ENCODE measurements at regions not wholly inside any gene's neighbourhood (a gene's known extent, or its start where the extent isn't known, plus 50 kb on each side); places are given as distances from the start of the nearest gene placed in this dataset.

GRCh38 chr13:50417597-50417996 lies 402.4 kb downstream of the KCNRG start:
- no peak for DNase-seq (ENCODE audit: low read depth)
- in situ Hi-C loops (cut with HindIII; ENCODE audit: low sequenced_read_pairs): no loop called here
- H3K4me3 ChIP-seq (ENCODE audit: low read depth, low read length): no peak overlapping the region
- TF ChIP-seq CTCF (IDR thresholded peaks at IDR 0.05; ENCODE audit: low read depth, low read length, missing control alignments): no peak

GRCh38 chr13:50419331-50419865 lies 404.2 kb downstream of the KCNRG start:
- no peak for TF ChIP-seq CTCF (IDR thresholded peaks at IDR 0.05; ENCODE audit: low read depth, low read length, missing control alignments)
- no peak overlapping the region for H3K4me3 ChIP-seq (ENCODE audit: low read depth, low read length)
- in situ Hi-C loops (cut with HindIII; ENCODE audit: low sequenced_read_pairs): no loop called here
- DNase-seq (ENCODE audit: low read depth): no peak

- DNase-seq (ENCODE audit: low read depth): no peak
- TF ChIP-seq CTCF (IDR thresholded peaks at IDR 0.05; ENCODE audit: low read depth, low read length, missing control alignments): no peak
- H3K4me3 ChIP-seq (ENCODE audit: low read depth, low read length): no peak overlapping the region
- in situ Hi-C loops (cut with HindIII; ENCODE audit: low sequenced_read_pairs): no loop called here
Observed at GRCh38 chr13:50419896-50420295, 404.7 kb downstream of the KCNRG start.

DNA sequence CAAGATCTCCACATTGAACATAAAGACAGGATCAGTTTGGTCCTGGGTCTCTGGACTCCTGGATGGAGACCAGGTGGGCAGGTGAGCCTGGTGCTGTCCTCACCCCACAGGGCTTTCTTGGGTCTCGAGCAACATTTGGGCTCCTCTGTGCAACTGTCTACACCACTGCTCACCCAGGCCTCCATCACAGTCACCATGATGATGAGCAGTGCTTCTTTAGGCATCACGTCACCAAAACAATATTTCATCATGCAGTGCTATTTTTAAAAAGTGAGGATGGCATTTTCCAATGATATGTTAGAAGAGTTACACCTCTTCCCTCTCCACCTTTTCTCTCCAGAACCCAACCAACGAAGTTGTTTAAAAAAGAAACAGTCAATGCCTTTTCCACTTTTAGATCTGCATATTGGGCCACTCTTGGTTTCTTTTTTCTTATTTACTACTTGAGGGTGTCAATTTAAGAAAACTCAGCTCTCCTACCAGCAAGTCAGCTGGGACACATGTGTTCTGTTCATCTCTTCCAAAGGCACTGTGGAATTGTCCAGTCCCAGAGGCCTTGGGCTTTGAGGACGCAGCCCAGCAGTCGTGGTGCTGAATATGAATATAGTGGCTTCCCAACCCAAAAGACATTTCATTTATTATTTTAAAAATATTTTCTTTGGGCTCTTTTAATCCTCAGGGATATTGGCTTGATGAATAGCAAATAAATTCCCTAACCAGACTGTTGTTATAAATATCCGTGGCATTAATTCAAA lies 405.7 kb downstream of the KCNRG start:
- H3K4me3 ChIP-seq (ENCODE audit: low read depth, low read length): no peak overlapping the region
- no peak for DNase-seq (ENCODE audit: low read depth)
- no peak for TF ChIP-seq CTCF (IDR thresholded peaks at IDR 0.05; ENCODE audit: low read depth, low read length, missing control alignments)
- in situ Hi-C loops (cut with HindIII; ENCODE audit: low sequenced_read_pairs): no loop called here

- no peak for DNase-seq (ENCODE audit: low read depth)
- no peak overlapping the region for H3K4me3 ChIP-seq (ENCODE audit: low read depth, low read length)
- no peak for TF ChIP-seq CTCF (IDR thresholded peaks at IDR 0.05; ENCODE audit: low read depth, low read length, missing control alignments)
- in situ Hi-C loops (cut with HindIII; ENCODE audit: low sequenced_read_pairs): no loop called here
Observed at GRCh38 chr13:50421473-50422130, 406.4 kb downstream of the KCNRG start.

DNA sequence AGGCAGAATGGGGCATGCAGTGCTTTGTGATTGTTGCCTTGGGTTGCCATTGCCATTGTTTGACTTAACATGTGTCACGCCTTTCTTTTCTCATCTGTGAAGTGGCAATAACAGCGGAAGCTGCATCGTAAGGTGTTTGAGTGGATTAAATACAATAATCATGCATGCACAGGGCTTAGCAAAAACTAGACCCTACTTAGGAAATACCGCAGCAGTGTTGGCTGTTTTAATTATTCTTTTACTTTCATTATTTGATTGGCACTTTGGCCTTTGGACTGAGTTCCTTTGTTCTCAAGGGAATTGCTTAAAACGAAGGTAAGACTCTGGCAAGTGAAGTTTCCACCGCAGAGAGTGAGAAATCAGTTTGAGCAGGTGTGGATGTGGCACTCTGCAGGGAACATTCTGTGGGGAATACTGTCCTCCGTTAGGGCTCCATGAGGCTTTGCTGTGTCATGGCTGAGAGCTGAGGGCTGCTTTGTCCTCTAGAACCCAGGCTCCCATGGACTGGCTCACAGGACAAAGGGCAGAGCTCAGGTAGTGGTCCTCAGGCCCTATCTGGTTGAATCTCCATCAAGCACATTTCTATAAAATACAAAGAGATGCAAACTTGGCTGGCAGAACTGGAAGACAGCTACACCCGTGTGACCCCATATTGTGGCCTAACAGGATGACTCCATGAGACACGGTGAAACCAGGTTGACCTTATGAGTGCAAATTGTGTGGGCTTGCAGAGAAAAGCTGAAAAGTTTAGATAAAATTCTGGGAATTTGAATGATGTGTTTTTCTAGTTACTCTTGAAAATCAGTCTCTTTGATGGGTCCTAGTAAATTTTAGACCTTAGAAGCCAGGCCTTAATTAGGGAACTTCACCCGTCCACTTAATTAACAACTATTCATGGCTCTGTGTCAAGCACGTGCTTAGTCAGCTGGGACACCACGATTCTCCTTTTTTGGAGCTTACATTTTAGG lies 407.2 kb downstream of the KCNRG start:
- no peak for DNase-seq (ENCODE audit: low read depth)
- no peak overlapping the region for H3K4me3 ChIP-seq (ENCODE audit: low read depth, low read length)
- in situ Hi-C loops (cut with HindIII; ENCODE audit: low sequenced_read_pairs): no loop called here
- no peak for TF ChIP-seq CTCF (IDR thresholded peaks at IDR 0.05; ENCODE audit: low read depth, low read length, missing control alignments)

Measured in astrocyte of the cerebellum (primary cell).